Naive thymus-derived CD8-positive, alpha-beta T cell (primary cell): ENCODE measurements at regions not wholly inside any gene's neighbourhood (a gene's known extent, or its start where the extent isn't known, plus 50 kb on each side); places are given as distances from the start of the nearest gene placed in this dataset.
"Not testable (repeated sequence)": the region's sequence is repeated elsewhere in the genome, so short reads cannot be mapped to it uniquely, and the experiment has no call there.

Source experiments
- ATAC-seq, 2 donors: fragments of 150-1000 bp; cut with Tn5 transposase in 1 of 2; sonication (Bioruptor Pico), chemical (Tn5 transposase) in 1 of 2; 1 replicate in 1 of 2; 2 replicates in 1 of 2; pipeline ENCODE4 v1.10.0; 2021; ENCODE audit warnings: mild to moderate bottlenecking in 2 of 2, moderate library complexity in 2 of 2
- POLR2A ChIA-PET: fragments of 350-600 bp; sonication (Branson Sonifier 250); formaldehyde crosslinking; loops from one replicate; lab custom pipeline; 2021; ENCODE audit warnings: antibody characterized with exemption; lab: Charles Lee
- DNase-seq, 10 donors: peaks; one replicate each; pipeline versions ENCODE4 v3.0.0 to v3.0.0-alpha.2; 2020 to 2022
- H3K27ac Mint-ChIP-seq, 10 donors: one replicate each; pipeline ENCODE4 v1.8.0; 2020 to 2022; ENCODE audit warnings: mild to moderate bottlenecking in 10 of 10, mixed read lengths in 10 of 10, moderate library complexity in 4 of 10, inconsistent platforms in 1 of 10
- H3K27me3 Mint-ChIP-seq, 5 donors: one replicate each; pipeline ENCODE4 v1.8.0; 2021 to 2022; ENCODE audit warnings: mixed read lengths in 5 of 5
- H3K36me3 Mint-ChIP-seq, 3 donors: one replicate each; pipeline ENCODE4 v1.8.0; 2020 to 2022; ENCODE audit warnings: mixed read lengths in 3 of 3, mild to moderate bottlenecking in 2 of 3, inconsistent platforms in 1 of 3
- H3K4me1 Mint-ChIP-seq, 4 donors: one replicate each; pipeline ENCODE4 v1.8.0; 2021 to 2022; ENCODE audit warnings: mixed read lengths in 4 of 4
- H3K4me3 Mint-ChIP-seq, 10 donors: one replicate each; pipeline ENCODE4 v1.8.0; 2020 to 2022; ENCODE audit warnings: mild to moderate bottlenecking in 10 of 10, mixed read lengths in 10 of 10, moderate library complexity in 6 of 10, inconsistent platforms in 1 of 10
- H3K9me3 Mint-ChIP-seq, 9 donors: one replicate each; pipeline ENCODE4 v1.8.0; 2020 to 2022; ENCODE audit warnings: mixed read lengths in 9 of 9, mild to moderate bottlenecking in 3 of 9, inconsistent platforms in 1 of 9, moderate library complexity in 1 of 9

- Mint-ChIP-seq H3K4me3 (no peak overlapping the region), H3K27ac (no peak overlapping the region), H3K27me3 (peaks cover 3 to 17% (median 8%) of the 10 kb centered on the region in 5 donors), H3K9me3 (no peaks in the 10 kb centered on the region), H3K4me1 (no peaks in the 10 kb centered on the region), H3K36me3 (peaks cover 0 to 6% (median 0%) of the 10 kb centered on the region in 3 donors)
- peak in 2 of 10 donors; percentile 5 to 10 for DNase-seq
- ATAC-seq = no peak
- POLR2A ChIA-PET = no interaction called here
These were observed 148.1 kb upstream of the NRXN3 start for GRCh38 chr14:78022059-78022458.

DNA sequence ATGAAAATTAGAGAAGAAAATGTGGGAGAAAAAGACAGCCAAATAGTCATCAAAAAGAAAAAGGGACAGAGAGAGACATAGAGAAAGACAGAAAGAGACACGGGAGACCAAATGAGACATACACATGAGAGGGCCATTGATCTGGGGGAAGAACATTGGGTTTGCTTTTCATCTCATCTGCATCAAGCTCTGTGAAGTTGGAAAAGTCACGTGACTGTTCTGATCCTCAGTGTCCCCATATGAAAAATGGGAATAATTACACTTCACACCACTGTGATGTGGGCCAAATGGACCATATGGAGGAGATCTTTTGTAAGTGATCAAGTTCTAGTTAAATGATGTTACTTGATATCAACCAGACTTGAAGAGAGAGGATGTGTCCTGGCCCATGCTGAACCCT, 147.1 kb upstream of the NRXN3 start:
- DNase-seq (no peak), ATAC-seq (no peak)
- H3K4me3 Mint-ChIP-seq = no peak overlapping the region
- peaks cover 3 to 19% (median 8%) of the 10 kb centered on the region in 5 donors for H3K27me3 Mint-ChIP-seq
- no peaks in the 10 kb centered on the region for H3K4me1 Mint-ChIP-seq
- POLR2A ChIA-PET = no interaction called here
- H3K27ac Mint-ChIP-seq = no peak overlapping the region
- H3K9me3 Mint-ChIP-seq = peaks cover 0 to 3% (median 0%) of the 10 kb centered on the region in 9 donors
- peaks cover 0 to 6% (median 0%) of the 10 kb centered on the region in 3 donors for H3K36me3 Mint-ChIP-seq

GRCh38 chr14:78028471-78028870, 141.7 kb upstream of the NRXN3 start:
- no peak for DNase-seq
- no peak for ATAC-seq
- peaks cover 0 to 2% (median 0%) of the 10 kb centered on the region in 4 donors for H3K4me1 Mint-ChIP-seq
- POLR2A ChIA-PET = no interaction called here
- H3K4me3 Mint-ChIP-seq = no peak overlapping the region
- H3K9me3 Mint-ChIP-seq = peaks cover 0 to 3% (median 0%) of the 10 kb centered on the region in 9 donors
- H3K27ac Mint-ChIP-seq = no peak overlapping the region
- H3K27me3 Mint-ChIP-seq = peaks cover 10 to 57% (median 19%) of the 10 kb centered on the region in 5 donors
- peaks cover 0 to 2% (median 0%) of the 10 kb centered on the region in 3 donors for H3K36me3 Mint-ChIP-seq

DNA sequence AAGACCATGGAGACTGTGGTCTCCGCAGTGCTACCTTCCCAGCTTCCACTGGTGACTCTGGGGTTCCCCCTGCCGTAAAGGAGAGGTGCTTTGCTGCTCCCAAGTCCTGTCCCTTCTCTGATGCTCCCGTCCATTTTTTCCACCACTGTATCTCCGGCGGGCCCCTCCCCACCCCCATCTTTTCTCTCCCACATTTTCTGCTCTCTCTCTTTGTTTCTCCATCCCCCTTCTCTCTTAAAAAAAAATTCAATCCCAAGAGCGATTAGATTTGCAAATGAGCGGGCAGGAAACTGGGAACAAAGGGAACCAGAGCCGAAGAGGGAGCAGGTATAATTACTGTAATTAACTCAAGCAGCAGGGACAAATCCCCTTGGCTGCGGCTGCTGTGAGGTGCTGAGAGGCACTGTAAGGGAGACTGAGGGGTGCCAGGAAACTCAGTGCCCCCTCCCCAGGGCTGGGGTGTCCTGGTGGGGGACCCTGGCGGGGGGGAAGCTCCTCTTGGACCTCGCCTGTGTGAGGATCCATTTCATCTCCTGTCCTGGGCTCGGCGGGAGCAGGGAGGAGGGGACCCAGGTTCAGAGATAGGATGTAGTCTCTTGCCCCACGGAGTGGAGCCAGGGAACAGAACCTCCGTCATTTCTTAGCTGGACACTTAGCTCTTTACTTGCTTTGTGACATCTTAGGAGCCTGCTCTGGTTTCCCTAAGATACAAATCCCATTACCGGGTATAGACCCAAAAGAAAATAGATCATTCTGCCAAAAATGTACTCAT, 140.4 kb upstream of the NRXN3 start:
- ATAC-seq = no peak
- peaks cover 0 to 2% (median 0%) of the 10 kb centered on the region in 3 donors for H3K36me3 Mint-ChIP-seq
- H3K27me3 Mint-ChIP-seq = peaks cover 10 to 57% (median 23%) of the 10 kb centered on the region in 5 donors
- H3K27ac Mint-ChIP-seq = peak overlapping the region in 1 of 10 donors; percentile 81
- no peak for DNase-seq
- POLR2A ChIA-PET = no interaction called here
- peaks cover 0 to 2% (median 0%) of the 10 kb centered on the region in 4 donors for H3K4me1 Mint-ChIP-seq
- H3K9me3 Mint-ChIP-seq = peaks cover 0 to 3% (median 0%) of the 10 kb centered on the region in 9 donors
- H3K4me3 Mint-ChIP-seq = no peak overlapping the region

- Mint-ChIP-seq H3K9me3 (peaks cover 0 to 3% (median 0%) of the 10 kb centered on the region in 9 donors), H3K27me3 (peaks cover 6 to 33% (median 16%) of the 10 kb centered on the region in 5 donors), H3K4me1 (no peaks in the 10 kb centered on the region), H3K36me3 (peaks cover 0 to 4% (median 0%) of the 10 kb centered on the region in 3 donors), H3K4me3 (no peak overlapping the region), H3K27ac (no peak overlapping the region)
- DNase-seq (no peak), ATAC-seq (no peak)
- POLR2A ChIA-PET = no interaction called here
These were observed 126.8 kb upstream of the NRXN3 start for GRCh38 chr14:78043349-78043748.

DNA sequence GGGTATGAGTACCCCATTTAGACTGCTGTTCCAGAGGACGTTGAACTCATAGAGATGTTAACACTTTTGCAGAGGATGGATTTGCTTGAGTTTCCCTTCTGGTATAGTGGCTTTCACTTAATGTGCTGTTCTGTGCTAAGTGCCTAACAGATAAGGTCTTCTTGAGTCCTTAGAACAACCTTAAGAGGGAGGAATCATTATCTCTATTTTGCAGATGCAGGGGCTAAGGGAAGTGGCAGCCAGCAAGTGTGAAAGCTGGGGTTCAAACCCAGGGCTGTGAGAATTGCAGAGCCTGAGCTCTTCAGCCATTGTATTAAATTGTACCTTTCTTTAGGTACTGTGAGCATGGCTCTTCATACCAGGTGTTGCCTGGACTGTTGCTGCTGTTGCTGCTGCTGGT, 122.1 kb upstream of the NRXN3 start:
- H3K4me1 Mint-ChIP-seq = no peaks in the 10 kb centered on the region
- POLR2A ChIA-PET = no interaction called here
- no peak for DNase-seq
- ATAC-seq = no peak
- H3K36me3 Mint-ChIP-seq = no peaks in the 10 kb centered on the region
- H3K9me3 Mint-ChIP-seq = peaks cover 0 to 18% (median 4%) of the 10 kb centered on the region in 9 donors
- H3K4me3 Mint-ChIP-seq = no peak overlapping the region
- no peak overlapping the region for H3K27ac Mint-ChIP-seq
- peaks cover 2 to 15% (median 12%) of the 10 kb centered on the region in 5 donors for H3K27me3 Mint-ChIP-seq

DNA sequence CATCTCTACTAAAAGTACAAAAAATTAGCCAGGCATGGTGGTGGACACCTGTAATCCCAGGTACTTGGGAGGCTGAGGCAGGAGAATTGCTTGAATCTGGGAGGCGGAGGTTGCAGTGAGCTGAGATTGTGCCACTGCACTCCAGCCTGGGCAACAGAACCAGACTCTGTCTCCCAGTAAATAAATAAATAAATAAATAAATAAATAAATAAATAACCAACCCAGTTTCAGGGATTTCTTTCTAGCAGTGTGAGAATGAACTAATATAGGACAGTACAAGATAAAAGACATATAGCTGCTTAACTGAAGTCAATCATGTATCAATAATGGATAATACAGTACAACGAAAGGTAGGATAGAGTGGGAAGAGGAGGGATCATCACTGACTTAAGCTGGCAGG, 113.3 kb upstream of the NRXN3 start:
- POLR2A ChIA-PET, DNase-seq, H3K27ac Mint-ChIP-seq, ATAC-seq, H3K9me3 Mint-ChIP-seq, H3K4me1 Mint-ChIP-seq, H3K4me3 Mint-ChIP-seq, H3K36me3 Mint-ChIP-seq: not testable (repeated sequence)
- peaks cover 2 to 15% (median 6%) of the 10 kb centered on the region in 5 donors for H3K27me3 Mint-ChIP-seq

DNA sequence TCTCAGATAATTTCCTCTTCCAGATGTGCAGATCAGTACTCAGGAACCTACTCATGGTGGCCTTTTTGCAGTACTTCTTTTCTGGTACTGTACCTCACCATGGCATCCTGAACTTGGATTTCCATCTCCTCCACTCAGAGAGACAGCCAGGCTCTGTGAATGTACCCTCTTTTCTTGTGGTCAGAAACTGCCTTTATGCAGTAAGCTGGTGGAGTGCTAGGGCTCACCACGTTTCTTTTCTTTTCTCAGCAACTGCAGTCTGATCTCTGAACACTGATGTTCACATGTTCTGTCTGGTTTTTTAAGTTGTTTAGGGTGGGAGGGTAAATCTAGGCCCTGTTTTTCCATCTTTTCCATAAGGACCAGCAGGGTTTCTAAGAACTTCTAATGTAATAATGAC, 99.8 kb upstream of the NRXN3 start:
- Mint-ChIP-seq H3K4me1 (no peaks in the 10 kb centered on the region), H3K27me3 (peaks cover 0 to 8% (median 0%) of the 10 kb centered on the region in 5 donors), H3K27ac (no peak overlapping the region), H3K4me3 (no peak overlapping the region), H3K36me3 (no peaks in the 10 kb centered on the region), H3K9me3 (no peaks in the 10 kb centered on the region)
- ATAC-seq (no peak), DNase-seq (no peak)
- POLR2A ChIA-PET = no interaction called here

DNA sequence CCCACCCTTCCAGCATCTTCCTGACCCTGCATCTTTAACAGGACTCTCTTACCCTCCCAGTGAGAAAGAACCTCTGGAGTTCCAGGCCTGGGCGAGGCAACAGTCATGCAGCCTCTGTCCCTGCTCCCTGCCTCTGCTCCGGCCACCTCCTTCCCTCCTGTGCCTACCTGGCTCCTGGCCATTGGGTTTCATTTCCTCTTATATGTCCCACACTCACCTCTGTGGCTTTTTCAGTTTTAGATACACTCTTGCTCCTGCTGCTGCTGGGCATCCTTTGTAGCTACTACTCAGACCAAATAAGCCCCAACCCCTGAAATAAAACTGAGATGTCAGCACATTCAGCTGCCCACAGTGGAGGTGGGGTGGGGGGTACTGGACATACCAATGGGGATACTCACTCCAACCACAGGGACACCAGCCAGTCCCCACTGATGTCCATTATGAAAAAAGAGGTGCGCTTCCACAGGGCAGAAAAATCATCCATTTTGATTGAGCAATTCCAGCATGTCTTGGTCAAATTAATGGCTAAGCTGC, 99.1 kb upstream of the NRXN3 start:
- no peaks in the 10 kb centered on the region for H3K9me3 Mint-ChIP-seq
- no peak for ATAC-seq
- H3K36me3 Mint-ChIP-seq = no peaks in the 10 kb centered on the region
- peaks cover 0 to 8% (median 0%) of the 10 kb centered on the region in 5 donors for H3K27me3 Mint-ChIP-seq
- no peaks in the 10 kb centered on the region for H3K4me1 Mint-ChIP-seq
- POLR2A ChIA-PET = no interaction called here
- no peak overlapping the region for H3K4me3 Mint-ChIP-seq
- DNase-seq = no peak
- no peak overlapping the region for H3K27ac Mint-ChIP-seq

- H3K27me3 Mint-ChIP-seq = peaks cover 0 to 8% (median 0%) of the 10 kb centered on the region in 5 donors
- no peaks in the 10 kb centered on the region for H3K36me3 Mint-ChIP-seq
- no peaks in the 10 kb centered on the region for H3K9me3 Mint-ChIP-seq
- H3K4me3 Mint-ChIP-seq = no peak overlapping the region
- no peak for ATAC-seq
- H3K4me1 Mint-ChIP-seq = no peaks in the 10 kb centered on the region
- POLR2A ChIA-PET = no interaction called here
- H3K27ac Mint-ChIP-seq = no peak overlapping the region
- DNase-seq = no peak
These were observed 97.1 kb upstream of the NRXN3 start for GRCh38 chr14:78073028-78073427.

DNA sequence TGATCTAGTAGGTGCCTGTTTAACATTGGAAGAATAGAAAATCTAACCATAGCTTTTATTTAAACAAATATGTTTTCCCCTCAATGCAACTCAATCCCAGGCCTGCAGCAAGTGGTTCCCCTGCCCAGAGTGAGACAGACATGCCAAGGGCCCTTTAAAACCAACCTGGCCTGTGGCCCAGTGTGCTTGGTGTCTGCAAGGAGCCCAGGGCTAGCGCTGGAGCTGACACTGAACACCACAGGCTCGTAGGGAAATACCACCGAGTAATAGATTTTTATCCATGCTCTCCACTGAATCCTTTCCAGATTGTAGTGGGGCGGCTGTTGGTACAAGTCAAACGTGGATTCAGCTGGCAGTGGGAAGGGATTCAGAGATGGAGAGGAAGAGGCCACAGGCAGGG, 95.6 kb upstream of the NRXN3 start:
- Mint-ChIP-seq H3K4me3 (no peak overlapping the region), H3K9me3 (no peaks in the 10 kb centered on the region), H3K36me3 (no peaks in the 10 kb centered on the region), H3K27ac (no peak overlapping the region), H3K27me3 (peaks cover 0 to 5% (median 0%) of the 10 kb centered on the region in 5 donors), H3K4me1 (no peaks in the 10 kb centered on the region)
- ATAC-seq = no peak
- no peak for DNase-seq
- POLR2A ChIA-PET = no interaction called here

DNA sequence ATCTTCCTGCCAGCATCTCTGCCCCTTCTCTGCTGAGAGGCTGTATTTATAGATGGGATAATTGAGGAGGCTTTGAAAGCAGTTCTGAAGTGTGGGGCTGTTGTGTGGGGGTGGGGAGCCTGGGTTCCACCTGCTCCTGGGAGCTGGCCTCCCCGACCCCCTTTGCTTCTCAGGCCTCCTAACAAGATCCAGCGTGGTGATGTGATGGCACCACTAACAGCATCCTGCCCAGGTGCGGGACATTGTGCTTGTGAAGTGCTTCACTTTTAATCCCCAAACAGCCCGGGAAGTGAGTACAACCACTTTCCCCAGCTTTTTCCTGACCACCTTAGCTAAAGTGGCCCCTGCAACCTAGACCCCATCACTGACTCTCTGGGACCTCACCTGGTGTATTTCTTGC, 95.1 kb upstream of the NRXN3 start:
- Mint-ChIP-seq H3K36me3 (no peaks in the 10 kb centered on the region), H3K9me3 (no peaks in the 10 kb centered on the region), H3K4me1 (no peaks in the 10 kb centered on the region), H3K27me3 (peaks cover 0 to 3% (median 0%) of the 10 kb centered on the region in 5 donors), H3K4me3 (no peak overlapping the region), H3K27ac (no peak overlapping the region)
- POLR2A ChIA-PET = no interaction called here
- no peak for ATAC-seq
- no peak for DNase-seq

DNA sequence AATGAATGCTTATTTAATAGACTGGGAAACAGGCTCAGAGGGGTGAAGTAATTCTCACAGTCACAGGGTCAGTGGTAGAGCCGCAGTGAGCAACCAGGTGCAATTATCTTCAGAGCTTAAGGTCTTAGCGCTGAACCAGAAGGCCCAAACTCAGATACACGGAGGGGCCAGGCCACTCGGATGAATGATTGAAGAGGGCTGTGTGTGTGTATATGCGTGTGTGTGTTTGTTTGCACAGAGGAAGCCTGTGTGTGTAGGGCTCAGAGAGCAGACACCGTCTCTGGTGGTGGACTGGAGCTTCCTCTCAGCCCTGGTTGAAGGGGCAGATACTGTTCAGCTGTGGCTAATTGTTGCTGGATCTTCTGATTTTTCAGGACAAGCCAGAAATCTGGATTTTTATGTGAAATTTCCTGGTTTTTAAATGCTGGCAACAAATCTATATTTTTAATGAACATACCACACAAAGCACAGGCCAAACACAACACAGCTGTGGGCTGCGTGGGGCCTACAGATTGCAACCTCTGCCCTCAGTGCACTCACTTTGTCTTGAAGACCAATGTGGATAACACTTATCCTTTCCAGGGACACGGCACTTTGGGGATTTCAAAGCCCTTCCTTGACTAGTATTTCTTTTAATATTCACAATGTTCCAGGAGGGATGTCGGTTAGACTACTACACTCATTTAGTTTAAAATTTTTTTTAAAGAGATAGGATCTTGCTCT, 94.5 kb upstream of the NRXN3 start:
- H3K9me3 Mint-ChIP-seq = no peaks in the 10 kb centered on the region
- no peak for ATAC-seq
- no peak for DNase-seq
- H3K4me3 Mint-ChIP-seq = no peak overlapping the region
- H3K27ac Mint-ChIP-seq = no peak overlapping the region
- no peaks in the 10 kb centered on the region for H3K4me1 Mint-ChIP-seq
- H3K27me3 Mint-ChIP-seq = peaks cover 0 to 3% (median 0%) of the 10 kb centered on the region in 5 donors
- H3K36me3 Mint-ChIP-seq = no peaks in the 10 kb centered on the region
- POLR2A ChIA-PET = no interaction called here
